Forelimb muscle (tissue), 1 donor: ENCODE measurements at regions not wholly inside any gene's neighbourhood (a gene's known extent, or its start where the extent isn't known, plus 50 kb on each side); places are given as distances from the start of the nearest gene placed in this dataset.
A peak's percentile ranks its signal among the peaks of the same experiment; 100 is the strongest.

Experiments
- DNase-seq: peaks from one replicate; pipeline ENCODE4 v3.0.0-alpha.2; 2013; ENCODE audit warnings: low read depth

DNA sequence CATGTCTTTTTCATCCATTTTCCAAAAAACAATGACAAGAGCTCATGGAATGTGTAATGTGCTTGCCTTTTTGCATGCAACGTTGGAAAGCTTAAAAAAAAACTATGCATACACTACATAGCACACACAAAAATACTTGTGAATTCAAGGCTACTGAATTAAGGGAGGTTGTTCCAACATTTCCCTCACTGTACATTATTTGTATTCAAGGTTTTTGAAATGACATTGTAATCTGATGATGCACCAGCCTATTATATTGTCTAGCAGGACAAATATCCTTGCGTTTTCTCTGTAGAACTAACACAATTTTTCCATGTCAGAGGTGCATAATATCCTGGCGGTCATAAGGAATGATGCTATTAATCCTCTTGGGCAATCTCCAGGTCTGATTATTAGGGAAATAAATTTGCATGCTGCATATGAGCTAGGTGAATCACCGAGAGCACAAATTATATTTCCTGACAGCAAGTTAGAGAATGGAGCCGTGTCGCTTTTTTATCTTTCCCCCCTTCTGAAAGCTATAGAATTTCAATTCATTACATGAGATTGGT is 836.9 kb upstream of the FANCL start:
- DNase-seq = no peak

DNA sequence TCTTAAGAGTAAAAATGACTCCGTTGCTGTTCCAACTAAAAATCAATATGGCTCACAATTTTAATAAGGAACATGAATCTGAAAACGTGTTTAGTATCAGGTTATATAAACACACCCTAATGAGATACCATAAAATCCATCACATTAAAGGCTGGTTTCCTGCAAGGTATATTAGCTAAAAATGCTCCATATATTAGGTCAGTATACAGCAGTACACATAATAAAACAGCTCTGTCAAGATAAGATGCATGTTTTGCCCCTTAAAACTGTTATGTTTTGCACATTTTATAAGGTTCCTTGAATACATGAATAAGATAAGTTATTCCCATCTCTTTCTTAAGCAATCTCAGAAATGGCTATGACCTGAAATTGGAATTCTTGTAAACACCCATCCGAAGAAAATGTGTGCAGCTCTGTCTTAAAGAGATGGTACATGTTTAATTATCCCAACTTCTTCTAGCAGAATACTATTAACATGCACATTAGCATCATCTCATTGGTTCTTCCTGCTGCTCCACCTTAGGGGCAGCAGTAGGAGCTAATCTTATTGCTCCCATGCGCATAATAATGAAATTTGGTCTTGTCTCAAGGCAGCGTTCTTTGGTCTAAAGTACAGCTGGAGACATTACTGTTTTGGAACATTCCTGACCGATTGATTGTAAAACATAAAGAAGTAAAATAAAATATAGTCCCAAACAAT is 836.1 kb upstream of the FANCL start:
- DNase-seq = no peak

DNA sequence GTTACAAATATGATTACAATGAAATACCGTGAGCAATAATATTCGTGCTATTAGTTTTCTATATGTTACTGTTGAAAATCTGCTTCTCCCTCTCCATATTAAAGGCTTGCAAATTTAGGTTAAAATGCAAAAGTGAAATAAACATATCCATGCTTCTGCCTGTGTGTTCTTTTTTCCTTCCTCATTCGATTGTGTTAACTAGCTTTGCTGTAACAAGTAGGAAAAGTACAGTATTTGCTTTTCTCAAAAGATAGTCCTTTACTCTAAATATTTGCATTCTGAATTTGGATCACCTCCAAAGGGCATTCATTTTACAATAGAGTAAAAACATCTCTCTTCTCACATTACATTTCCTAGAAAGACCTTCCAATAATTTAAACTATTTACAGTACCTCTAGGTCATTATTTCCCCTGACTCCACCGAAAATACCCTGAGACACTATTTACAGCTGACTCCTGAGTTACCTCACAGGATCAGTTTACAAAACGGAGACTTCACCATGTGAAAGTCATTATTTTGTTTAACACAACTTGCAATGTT is 835.0 kb upstream of the FANCL start:
- DNase-seq = no peak

GRCh38 chr2:59074071-59074470 is 832.9 kb upstream of the FANCL start:
- DNase-seq = no peak

DNA sequence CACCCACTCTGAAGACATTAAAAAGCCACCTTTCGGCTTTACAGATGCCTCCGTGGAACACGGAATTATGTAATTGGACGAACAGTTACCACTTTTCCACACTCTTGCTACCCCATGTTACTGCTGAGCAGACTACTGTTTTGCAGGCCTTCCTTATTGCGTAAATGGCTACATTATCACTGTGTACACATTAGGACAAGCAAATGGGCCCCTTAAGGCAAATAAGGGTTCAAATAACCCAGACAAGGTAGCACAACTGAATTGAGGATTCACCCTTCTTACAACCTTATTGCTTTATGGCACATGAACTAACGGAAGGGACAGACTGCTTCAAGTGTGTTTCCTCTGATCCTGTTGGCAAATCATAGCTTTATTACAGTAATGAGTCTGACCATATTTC is 832.2 kb upstream of the FANCL start:
- no peak for DNase-seq

- no peak for DNase-seq
These were observed 827.1 kb upstream of the FANCL start for GRCh38 chr2:59068255-59068654.

DNA sequence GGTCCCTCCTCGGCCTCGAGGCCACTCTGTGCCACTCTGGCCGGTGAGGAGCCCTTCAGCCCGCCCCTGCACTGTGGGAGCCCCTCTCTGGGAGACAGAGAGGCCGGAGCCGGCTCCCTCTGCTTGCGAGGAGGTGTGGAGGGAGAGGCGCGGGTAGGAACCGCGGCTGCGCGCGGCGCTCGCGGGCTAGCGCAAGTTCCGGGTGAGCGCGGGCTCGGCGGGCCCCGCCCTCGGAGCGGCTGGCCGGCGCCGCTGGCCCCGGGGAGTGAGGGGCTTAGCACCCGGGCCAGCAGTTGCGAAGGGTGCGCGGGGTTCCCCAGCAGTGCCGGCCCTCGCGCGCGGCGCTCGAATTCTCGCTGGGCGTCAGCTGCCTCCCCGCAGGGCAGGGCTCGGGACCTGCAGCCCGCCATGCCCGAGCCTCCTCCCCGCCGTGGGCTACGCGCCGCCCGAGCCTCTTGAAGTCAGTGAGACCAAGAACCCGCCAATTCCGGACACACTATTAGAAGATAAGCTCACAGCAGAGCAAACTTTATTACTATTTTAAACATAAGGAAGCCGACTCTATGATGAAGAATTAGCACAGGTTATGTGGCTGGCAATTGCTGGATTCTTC is 825.8 kb upstream of the FANCL start:
- no peak for DNase-seq

DNA sequence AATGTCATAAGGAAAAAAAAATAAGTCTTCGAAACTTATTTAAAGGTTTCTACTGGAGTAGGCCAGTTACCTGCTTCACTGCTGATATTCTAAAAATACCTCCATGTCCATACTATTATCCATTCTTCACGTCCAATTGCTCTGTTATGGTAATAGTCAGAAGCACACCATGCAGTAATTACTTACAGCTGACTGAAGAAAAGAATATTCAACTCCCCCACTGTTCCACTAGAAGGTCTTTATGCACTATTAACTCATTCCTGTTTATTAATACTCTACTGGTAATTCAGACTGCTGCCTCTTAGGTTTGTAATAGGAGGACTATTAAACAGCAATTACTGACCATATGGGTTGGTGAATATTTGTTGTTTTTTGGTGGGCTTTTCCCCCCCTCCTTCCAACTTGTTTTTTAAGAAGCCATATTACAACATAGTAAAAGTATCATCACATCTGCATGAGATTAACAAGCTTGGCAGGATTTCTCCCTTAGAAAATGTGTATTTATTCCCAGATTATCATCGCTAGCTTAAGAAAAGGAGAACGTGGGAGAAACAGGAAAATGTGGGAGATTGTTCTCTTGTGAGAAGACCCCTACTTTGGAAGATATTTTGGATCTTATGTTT is 806.4 kb upstream of the FANCL start:
- peak; percentile 66 for DNase-seq

DNA sequence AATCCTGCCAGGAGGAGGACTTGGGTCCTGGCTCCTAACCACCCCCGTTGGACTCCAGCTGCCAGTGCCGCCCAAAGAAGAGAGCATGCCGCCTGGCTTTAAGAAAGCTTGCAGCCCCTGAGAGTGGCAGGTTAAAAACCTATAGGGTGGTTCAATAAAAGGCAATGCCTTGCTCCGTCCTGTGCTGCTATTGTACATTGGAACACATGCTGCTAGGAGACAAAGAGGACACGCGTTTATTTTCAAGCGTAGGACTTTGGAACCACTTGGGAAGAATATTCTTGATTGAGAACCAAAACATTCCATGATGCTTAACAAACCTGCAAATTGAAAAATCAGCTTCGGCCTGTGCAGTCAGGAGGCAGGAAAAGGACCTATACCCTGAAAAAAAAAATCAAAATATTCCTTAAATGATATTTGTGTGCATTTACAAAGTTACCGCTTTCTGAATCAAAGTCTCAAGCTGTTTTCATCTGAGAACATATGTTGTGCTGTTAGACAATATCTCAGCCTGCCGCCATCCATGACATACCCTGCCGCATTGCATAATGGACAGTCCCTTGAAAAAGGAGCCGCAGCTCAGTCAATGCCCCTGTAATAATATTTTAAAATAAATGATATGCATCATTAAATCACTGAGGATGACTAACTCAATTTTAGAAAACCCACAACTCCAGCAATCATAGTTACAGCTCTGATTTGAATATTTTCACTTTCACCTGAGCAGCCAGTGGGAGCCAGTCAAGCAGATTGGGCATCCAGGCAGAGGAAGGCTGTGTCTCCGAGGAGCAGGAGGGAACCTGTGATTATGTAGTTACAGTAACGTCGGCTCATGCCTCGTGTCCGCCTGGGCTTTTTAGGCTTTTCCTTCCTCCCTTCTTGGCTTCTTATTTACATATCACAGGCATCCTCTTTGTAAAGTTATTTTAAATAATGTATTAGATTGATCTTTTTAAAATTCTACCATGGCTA is 805.6 kb upstream of the FANCL start:
- no peak for DNase-seq

- DNase-seq = no peak
These were observed 803.6 kb upstream of the FANCL start for GRCh38 chr2:59044736-59045135.

GRCh38 chr2:59041139-59041538 is 800.0 kb upstream of the FANCL start:
- DNase-seq = no peak

DNA sequence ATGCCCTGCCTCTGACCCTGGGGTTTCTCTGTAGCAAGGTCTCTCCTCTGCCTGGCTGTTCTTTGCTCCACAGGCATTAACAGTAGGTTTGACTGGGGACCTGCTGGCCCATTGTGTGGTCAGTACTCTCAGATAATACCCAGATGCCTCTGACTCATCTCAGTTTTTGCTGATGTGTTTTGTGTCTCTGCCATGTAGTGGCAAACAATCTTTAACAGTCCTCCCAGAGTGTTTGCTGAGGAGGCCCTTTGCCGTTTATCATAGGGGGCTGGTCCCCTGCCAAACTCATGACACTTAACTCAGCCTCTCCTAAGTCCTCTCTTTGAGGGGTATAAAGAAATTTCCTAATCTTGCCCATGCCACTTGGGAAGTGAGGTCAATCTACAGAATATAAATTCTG is 793.7 kb upstream of the FANCL start:
- DNase-seq = no peak

- DNase-seq = no peak
These were observed 793.0 kb upstream of the FANCL start for GRCh38 chr2:59034106-59034505.

DNA sequence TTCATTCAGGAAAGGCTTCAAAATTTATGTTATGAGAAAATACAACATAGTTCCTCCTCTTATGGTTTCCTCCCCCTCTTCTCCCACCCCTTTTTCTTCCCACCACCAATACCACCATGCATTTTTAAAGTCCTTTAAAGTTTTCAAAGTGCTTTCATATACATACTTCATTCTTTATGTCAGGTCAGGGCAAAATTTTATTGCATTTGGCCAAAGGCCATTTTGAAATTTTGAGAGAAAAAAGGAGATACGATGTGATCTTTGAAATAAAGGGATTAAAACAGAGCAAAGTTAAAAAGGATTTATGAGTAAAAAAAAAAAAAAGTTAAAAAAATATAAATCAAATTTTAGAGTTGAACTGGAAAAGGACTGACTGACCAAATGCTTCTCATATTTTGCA is 792.5 kb upstream of the FANCL start:
- DNase-seq = no peak

DNA sequence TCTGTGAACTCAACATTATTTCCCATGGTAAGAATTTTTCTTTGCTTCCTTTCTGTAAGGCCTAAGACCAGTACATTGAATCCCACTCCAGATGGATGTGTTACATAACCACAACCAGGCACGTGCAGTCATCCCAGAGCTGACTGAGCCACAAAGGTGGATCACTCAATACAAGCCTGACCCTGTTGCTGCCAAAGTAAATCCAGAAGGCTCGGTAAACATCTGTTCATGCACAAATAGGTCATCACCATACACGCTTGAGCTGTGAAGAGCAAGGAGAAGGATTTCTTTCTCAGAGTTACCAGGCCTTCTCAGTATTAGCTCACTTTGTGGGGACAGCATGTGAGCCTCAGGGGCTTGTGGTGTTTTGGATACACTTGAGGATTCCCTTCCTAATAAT is 791.4 kb upstream of the FANCL start:
- DNase-seq = no peak

DNA sequence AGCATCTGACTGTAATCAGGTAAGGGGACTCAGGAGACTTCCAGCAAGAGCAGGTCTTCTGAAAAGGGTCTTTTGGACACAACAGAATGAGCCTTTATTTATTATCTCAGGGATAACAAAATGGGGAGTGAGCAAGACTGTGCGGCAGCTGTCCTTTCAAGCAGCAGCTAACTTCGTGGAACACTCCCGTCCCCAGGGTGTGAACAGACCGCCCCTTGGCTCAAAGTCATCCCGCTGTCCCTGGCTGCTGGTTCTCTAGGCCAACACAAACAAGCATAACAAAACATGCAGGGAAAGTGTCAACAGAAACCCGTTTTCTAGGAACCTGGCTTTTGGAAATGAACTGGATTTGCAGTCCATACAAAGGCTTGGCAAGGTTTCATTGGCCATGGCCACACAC is 787.9 kb upstream of the FANCL start:
- DNase-seq = peak; percentile 52

GRCh38 chr2:59027320-59027719 is 786.2 kb upstream of the FANCL start:
- no peak for DNase-seq

DNA sequence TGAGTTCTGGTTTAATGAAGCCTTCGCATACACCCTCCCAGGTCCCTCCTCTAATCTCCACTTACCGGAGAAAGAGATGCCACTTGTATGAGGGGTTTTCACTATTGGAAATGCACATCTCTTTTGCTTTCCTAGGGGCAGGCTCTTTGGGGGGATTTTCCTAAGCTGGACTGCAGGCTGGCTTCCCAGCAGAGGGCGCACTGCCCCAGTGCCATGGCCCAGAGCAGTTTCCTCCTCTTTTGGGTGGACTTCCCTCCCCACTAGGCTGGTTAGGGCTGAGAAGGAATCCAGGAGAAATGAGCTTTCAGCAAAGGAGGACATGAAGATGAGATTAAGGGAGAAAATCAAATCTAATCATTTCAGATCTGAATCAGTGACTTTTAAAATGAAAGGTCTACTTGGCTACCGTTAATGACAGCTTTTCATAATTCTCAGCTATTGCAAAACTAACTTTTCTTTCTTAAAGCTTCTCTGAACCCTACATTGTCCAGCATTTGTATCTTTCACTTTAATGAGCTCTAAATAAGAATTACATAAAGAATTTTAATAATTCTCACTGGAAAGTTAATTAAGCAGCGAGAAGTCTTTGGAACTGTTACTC is 784.1 kb upstream of the FANCL start:
- DNase-seq = no peak

DNA sequence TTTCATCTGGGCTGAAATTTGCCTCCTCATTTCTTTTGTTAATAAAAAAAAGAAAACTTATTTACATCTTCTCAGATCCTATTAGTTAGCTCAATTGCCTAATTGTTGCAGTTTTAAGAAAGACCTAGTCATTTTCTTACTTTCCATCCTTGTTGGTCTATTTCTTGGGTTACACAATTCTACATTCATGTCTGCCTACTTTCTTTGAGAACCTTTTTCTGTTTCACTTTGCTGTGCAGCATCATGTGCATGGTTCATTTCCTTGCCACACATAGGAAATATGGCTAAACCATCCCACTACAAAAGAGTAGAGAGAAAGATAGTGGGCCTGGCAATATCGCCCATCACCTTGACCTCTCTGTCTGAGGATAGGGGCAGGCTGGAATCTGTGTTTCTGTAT is 780.7 kb upstream of the FANCL start:
- no peak for DNase-seq

DNA sequence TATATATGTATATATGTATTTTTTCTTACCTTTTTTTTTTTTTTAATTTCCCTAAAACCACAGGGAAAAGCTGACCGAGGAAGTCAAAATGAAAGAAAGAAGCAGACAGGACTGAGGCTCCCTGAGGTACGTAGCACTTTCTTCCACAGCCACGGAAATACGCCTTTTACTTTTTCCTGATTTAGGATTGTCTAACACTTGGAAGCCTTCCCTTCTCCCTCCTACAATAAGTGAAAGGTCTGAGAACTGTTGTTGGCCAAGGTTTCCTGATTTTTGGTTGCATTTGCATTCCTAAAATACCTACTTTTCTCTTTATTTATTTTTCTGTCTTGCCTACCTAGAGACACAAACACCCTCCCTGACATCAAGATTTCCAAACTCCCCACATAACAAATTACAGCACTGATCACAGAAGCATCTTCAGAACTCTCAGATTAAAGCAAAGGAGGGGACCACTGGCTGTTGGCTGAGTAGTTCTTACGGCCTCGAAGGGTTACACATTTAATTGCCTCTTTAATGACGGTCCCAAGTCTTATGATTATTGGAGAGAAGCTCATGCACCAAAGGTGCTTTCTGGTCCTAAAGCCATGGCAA is 778.5 kb upstream of the FANCL start:
- peak; percentile 36 for DNase-seq

GRCh38 chr2:59018737-59019136 is 777.6 kb upstream of the FANCL start:
- DNase-seq = no peak
